Smooth muscle cell (in vitro differentiated cells): ENCODE measurements at regions not wholly inside any gene's neighbourhood (a gene's known extent, or its start where the extent isn't known, plus 50 kb on each side); places are given as distances from the start of the nearest gene placed in this dataset.

Source experiments
- DNase-seq: peaks from one replicate; lab custom pipeline; 2025; ENCODE audit not compliant: unreplicated experiment; lab: John Stamatoyannopoulos, UW
- H2AFZ ChIP-seq: fragments of 200-600 bp; sonication (generic); 2 replicates; pipeline ENCODE4 v1.6.0; 2016; ENCODE audit warnings: antibody characterized with exemption, low read depth, mild to moderate bottlenecking
- H3F3A ChIP-seq: fragments of 200-600 bp; sonication (generic); 2 replicates; pipeline ENCODE4 v1.6.0; 2017; ENCODE audit warnings: antibody characterized with exemption, low read depth
- H3K27ac ChIP-seq: fragments of 200-600 bp; sonication (generic); 2 replicates; pipeline ENCODE4 v1.5.1; 2016; ENCODE audit warnings: low read depth, mild to moderate bottlenecking
- H3K27me3 ChIP-seq: fragments of 200-600 bp; sonication (generic); 2 replicates; pipeline ENCODE4 v1.6.1; 2016; ENCODE audit warnings: low read depth, mild to moderate bottlenecking
- H3K36me3 ChIP-seq: fragments of 200-600 bp; sonication (generic); 2 replicates; pipeline ENCODE4 v1.5.1; 2016; ENCODE audit warnings: low read depth
- H3K4me1 ChIP-seq: fragments of 200-600 bp; sonication (generic); 2 replicates; pipeline ENCODE4 v1.5.1; 2016; ENCODE audit warnings: low read depth
- H3K4me2 ChIP-seq: fragments of 200-600 bp; sonication (generic); 2 replicates; pipeline ENCODE4 v1.6.0; 2016; ENCODE audit warnings: mild to moderate bottlenecking
- H3K4me3 ChIP-seq: fragments of 200-600 bp; sonication (generic); 2 replicates; pipeline ENCODE4 v1.5.1; 2016; ENCODE audit warnings: mild to moderate bottlenecking
- H3K79me2 ChIP-seq: fragments of 200-600 bp; sonication (generic); 2 replicates; pipeline ENCODE4 v1.6.0; 2016; ENCODE audit warnings: low read depth, mild to moderate bottlenecking
- H3K9ac ChIP-seq: fragments of 200-600 bp; sonication (generic); 2 replicates; pipeline ENCODE4 v1.6.0; 2016; ENCODE audit warnings: low read depth
- H3K9me3 ChIP-seq: fragments of 200-600 bp; sonication (generic); replicated peaks from 2 replicates; pipeline ENCODE4 v1.5.1; 2016; ENCODE audit warnings: low read depth
- H4K20me1 ChIP-seq: fragments of 200-600 bp; sonication (generic); 2 replicates; pipeline ENCODE4 v1.6.0; 2016; ENCODE audit warnings: low read depth
- WGBS: methylation state at CpG from one replicate; pipeline ENCODE4 v1.1.7; 2016; ENCODE audit warnings: low lambda C conversion rate; 5-methylcytosine and 5-hydroxymethylcytosine counted together
- TF ChIP-seq, protein P1 (sequence below): fragments of 200-600 bp; sonication (generic); IDR thresholded peaks from 2 replicates; pipeline ENCODE4 v1.5.1; 2017; ENCODE audit warnings: borderline replicate concordance, mild to moderate bottlenecking, antibody characterized with exemption; ENCODE audit not compliant: insufficient read depth, poor library complexity, severe bottlenecking

DNA sequence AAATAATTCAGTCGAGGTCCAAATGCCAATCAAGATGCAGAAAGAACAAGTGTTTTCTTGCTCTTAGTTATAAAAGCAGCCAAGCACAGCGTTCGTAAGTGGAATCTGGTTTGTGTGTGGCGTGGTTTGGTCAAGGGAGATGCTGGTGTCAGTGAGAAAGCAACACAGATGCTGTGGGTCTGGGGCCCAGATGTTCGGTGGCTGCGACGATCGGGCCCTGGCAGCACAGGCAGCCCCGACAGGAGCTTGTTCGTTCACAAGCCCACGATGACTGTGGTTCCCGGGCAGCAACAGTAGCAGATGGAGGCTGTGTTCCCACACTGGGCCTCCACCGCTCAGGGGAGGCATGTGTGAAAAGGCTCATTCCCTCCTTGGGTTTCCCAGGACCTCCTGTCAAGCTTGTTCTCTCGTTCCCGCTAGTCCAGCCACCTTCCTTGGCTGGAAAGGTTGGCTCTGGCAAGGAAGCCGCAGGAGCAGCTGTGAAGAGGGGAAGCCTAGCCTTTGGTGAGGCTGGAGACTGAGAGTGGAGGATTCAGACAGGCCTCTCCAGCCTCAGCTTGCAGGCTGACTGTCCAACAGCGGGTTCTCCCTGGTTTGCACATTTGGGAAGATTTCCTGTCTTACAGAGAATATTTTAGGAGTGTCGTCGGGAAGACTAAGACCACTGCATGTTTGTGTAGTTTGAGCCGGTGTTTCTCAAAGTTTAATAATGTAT lies 304.7 kb downstream of the QKI start:
- H3K4me3 ChIP-seq, result no peak overlapping the region
- TF ChIP-seq, protein P1, sequence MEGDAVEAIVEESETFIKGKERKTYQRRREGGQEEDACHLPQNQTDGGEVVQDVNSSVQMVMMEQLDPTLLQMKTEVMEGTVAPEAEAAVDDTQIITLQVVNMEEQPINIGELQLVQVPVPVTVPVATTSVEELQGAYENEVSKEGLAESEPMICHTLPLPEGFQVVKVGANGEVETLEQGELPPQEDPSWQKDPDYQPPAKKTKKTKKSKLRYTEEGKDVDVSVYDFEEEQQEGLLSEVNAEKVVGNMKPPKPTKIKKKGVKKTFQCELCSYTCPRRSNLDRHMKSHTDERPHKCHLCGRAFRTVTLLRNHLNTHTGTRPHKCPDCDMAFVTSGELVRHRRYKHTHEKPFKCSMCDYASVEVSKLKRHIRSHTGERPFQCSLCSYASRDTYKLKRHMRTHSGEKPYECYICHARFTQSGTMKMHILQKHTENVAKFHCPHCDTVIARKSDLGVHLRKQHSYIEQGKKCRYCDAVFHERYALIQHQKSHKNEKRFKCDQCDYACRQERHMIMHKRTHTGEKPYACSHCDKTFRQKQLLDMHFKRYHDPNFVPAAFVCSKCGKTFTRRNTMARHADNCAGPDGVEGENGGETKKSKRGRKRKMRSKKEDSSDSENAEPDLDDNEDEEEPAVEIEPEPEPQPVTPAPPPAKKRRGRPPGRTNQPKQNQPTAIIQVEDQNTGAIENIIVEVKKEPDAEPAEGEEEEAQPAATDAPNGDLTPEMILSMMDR, result no peak
- no peak for DNase-seq
- no peak overlapping the region for H2AFZ ChIP-seq
- no peaks in the 10 kb centered on the region for H3K4me1 ChIP-seq
- no peaks in the 10 kb centered on the region for H4K20me1 ChIP-seq
- no peaks in the 10 kb centered on the region for H3F3A ChIP-seq
- H3K9me3 ChIP-seq, result no peaks in the 10 kb centered on the region
- no peaks in the 10 kb centered on the region for H3K27me3 ChIP-seq
- no peak overlapping the region for H3K27ac ChIP-seq
- H3K9ac ChIP-seq, result no peak overlapping the region
- no peaks in the 10 kb centered on the region for H3K36me3 ChIP-seq
- no peak overlapping the region for H3K4me2 ChIP-seq
- 84% methylated on average over 20 of the region's 20 CpGs for WGBS
- no peaks in the 10 kb centered on the region for H3K79me2 ChIP-seq

DNA sequence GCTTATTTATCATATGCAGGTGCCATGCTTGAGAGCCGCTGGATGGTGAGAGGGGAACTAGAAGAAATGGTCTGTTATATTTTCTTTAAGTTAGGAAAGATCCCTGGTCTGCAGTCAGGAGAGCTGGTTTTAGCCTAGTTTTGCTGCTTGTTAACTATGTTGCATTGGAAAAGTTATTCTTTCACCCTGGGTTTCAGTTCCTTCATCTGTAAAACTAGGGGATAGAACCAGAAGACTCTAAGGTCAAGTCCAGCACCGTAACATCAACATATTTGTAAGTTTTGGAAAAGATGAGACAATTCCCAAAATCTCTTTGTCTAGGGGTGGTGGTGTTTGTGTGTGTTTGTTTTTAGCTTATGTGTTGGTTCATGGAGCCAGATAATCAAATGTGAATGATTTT lies 304.0 kb downstream of the QKI start:
- H3K4me2 ChIP-seq, result no peak overlapping the region
- no peak for DNase-seq
- WGBS, result 98% methylated on average over 2 of the region's 2 CpGs
- H3K36me3 ChIP-seq, result no peaks in the 10 kb centered on the region
- H3K4me1 ChIP-seq, result no peaks in the 10 kb centered on the region
- H3K9ac ChIP-seq, result no peak overlapping the region
- no peaks in the 10 kb centered on the region for H3K79me2 ChIP-seq
- no peak overlapping the region for H2AFZ ChIP-seq
- no peak overlapping the region for H3K4me3 ChIP-seq
- no peaks in the 10 kb centered on the region for H3K27me3 ChIP-seq
- TF ChIP-seq, protein P1, result no peak
- no peaks in the 10 kb centered on the region for H3F3A ChIP-seq
- no peak overlapping the region for H3K27ac ChIP-seq
- H4K20me1 ChIP-seq, result no peaks in the 10 kb centered on the region
- H3K9me3 ChIP-seq, result no peaks in the 10 kb centered on the region

DNA sequence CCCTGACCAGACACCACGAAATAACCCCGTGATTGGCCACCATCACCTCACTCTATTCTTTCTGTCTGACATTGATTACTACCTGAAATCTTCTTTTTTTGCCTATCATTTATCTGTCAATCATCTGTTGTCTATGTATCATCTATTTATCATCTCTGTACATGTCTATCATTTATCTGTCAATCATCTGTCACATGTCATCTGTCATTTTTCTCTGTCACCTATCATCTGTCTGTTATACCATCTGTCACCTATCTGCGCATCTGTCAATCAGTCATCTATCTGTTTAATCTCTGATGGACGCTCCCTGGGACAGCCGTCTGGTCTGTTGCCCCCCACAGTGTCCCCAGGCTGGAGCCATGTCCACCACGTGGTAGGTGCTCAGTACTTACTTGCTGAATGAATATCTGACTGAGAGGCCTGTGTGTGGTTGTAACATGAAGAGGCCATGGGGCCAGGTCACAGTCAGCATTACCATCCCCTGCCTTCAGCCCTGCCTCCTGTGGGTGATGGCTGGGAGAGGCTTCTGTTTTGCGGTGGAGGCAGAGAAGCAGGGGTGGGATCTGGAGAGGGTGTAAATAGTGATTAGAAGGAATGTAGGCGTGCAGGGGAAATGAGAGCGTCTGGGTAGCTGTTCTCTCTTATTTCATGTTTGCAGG lies 302.7 kb downstream of the QKI start:
- Histone ChIP-seq H3K36me3 (no peaks in the 10 kb centered on the region), H3K4me3 (no peak overlapping the region), H3K27me3 (no peaks in the 10 kb centered on the region), H2AFZ (no peak overlapping the region), H3K9ac (no peak overlapping the region), H3K27ac (no peak overlapping the region), H3K9me3 (no peaks in the 10 kb centered on the region), H3K4me2 (no peak overlapping the region), H3F3A (no peaks in the 10 kb centered on the region), H3K79me2 (no peaks in the 10 kb centered on the region), H4K20me1 (no peaks in the 10 kb centered on the region), H3K4me1 (no peaks in the 10 kb centered on the region)
- TF ChIP-seq, protein P1, result no peak
- no peak for DNase-seq
- WGBS, result 71% methylated on average over 9 of the region's 9 CpGs
